Kidney (tissue), 13 donors: ENCODE measurements at regions not wholly inside any gene's neighbourhood (a gene's known extent, or its start where the extent isn't known, plus 50 kb on each side); places are given as distances from the start of the nearest gene placed in this dataset.
A peak's percentile ranks its signal among the peaks of the same experiment; 100 is the strongest.

Source experiments
- DNase-seq, 5 donors: peaks; one replicate each; pipeline ENCODE4 v3.0.0-alpha.2; 2013 to 2020
- FAIRE-seq: peaks from 2 replicates; lab custom pipeline; 2012; peaks lifted over from hg19 to GRCh38; lab: Jason Lieb, UNC
- H3K27ac ChIP-seq, 2 donors: one replicate each; pipeline ENCODE4 v1.7.0; 2013; ENCODE audit warnings: low read depth in 2 of 2, low read length in 2 of 2, inconsistent platforms in 1 of 2
- H3K27me3 ChIP-seq: one replicate; pipeline ENCODE4 v1.7.1; 2013; ENCODE audit warnings: low read length, inconsistent platforms; ENCODE audit not compliant: control insufficient read depth, insufficient read depth
- H3K36me3 ChIP-seq, 3 donors: one replicate each; pipeline versions ENCODE4 v1.7.0 to v1.7.1; 2013; ENCODE audit warnings: low read length in 3 of 3, control low read depth in 1 of 3, inconsistent platforms in 1 of 3; ENCODE audit not compliant: insufficient read depth in 3 of 3, control insufficient read depth in 2 of 3
- H3K4me1 ChIP-seq, 3 donors: one replicate each; pipeline versions ENCODE4 v1.7.0 to v1.7.1; 2013; ENCODE audit warnings: low read length in 3 of 3, inconsistent platforms in 1 of 3, low read depth in 1 of 3; ENCODE audit not compliant: control insufficient read depth in 2 of 3, insufficient read depth in 2 of 3
- H3K4me3 ChIP-seq, 3 donors: one replicate each; pipeline versions ENCODE4 v1.7.0 to v1.8.1; 2013; ENCODE audit warnings: low read length in 3 of 3, control low read depth in 1 of 3, inconsistent platforms in 1 of 3
- H3K9ac ChIP-seq, 3 donors: one replicate each; pipeline versions ENCODE4 v1.7.0 to v1.7.1; 2013; ENCODE audit warnings: low read length in 3 of 3, control low read depth in 1 of 3, inconsistent platforms in 1 of 3
- H3K9me3 ChIP-seq, 3 donors: one replicate each; pipeline versions ENCODE4 v1.7.0 to v1.7.1; 2013; ENCODE audit warnings: low read length in 3 of 3, control low read depth in 1 of 3, inconsistent platforms in 1 of 3; ENCODE audit not compliant: control insufficient read depth in 2 of 3, insufficient read depth in 1 of 3
- intact Hi-C: fragments of 100-400 bp; cut with DNase I; formaldehyde crosslinking; loops from one replicate; pipeline ENCODE4 v1.11.1; 2022
- TF ChIP-seq, protein P1 (sequence below): IDR thresholded peaks from 3 replicates; pipeline ENCODE4 v1.5.1; 2012; ENCODE audit warnings: mild to moderate bottlenecking, moderate library complexity, borderline replicate concordance; ENCODE audit not compliant: insufficient read depth; ENCODE audit errors: extremely low read depth
- donor health status: control.
- donor health status: control.
- donor health status: control.
- donor health status: control.
- donor health status: control.
- donor health status: DM: yes; HTN: yes; CAD: no.
- donor health status: Normal renal cell carcinoma (clear cell type).

DNA sequence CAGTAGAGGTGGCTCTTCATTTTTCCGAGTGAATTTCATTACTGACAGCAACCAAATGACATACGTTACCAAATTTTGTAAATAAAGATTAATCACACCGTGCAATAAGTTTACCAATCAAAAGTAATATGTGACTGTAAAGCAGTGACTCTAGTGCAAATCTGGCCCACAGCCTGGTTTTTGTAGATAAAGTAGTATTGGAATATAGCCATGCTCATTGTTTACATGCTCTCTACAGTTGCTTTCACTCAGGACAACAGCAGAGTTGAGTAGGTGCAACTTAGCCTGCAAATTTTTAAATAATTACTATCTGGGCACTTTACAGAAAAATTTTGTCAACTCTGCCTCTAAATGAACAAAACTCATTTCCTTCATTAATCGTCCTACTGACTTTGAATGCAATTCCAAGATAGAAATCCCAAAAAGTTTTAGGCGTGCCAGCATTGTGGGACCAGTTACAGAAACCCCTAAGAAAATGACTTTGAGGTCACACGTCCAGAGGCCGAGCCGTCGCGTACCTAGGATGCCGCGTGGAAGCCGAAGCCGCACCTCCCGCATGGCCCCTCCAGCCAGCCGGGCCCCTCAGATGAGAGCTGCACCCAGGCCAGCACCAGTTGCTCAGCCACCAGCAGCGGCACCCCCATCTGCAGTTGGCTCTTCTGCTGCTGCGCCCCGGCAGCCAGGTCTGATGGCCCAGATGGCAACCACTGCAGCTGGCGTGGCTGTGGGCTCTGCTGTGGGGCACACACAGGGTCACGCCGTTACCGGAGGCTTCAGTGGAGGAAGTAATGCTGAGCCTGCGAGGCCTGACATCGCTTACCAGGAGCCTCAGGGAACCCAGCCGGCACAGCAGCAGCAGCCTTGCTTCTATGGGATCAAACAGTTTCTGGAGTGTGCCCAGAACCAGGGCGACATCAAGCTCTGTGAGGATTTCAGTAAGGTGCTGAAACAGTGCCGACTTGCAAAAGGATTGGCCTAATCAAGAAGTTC is 180.7 kb upstream of the TLE4 start:
- DNase-seq = peak in 3 of 5 donors; percentile 30 to 53 (median 37)
- Histone ChIP-seq H3K4me1 (no peaks in the 10 kb centered on the region), H3K4me3 (no peak overlapping the region), H3K27ac (no peak overlapping the region), H3K27me3 (no peaks in the 10 kb centered on the region), H3K9ac (no peak overlapping the region), H3K36me3 (no peaks in the 10 kb centered on the region), H3K9me3 (no peaks in the 10 kb centered on the region)
- TF ChIP-seq, protein P1, sequence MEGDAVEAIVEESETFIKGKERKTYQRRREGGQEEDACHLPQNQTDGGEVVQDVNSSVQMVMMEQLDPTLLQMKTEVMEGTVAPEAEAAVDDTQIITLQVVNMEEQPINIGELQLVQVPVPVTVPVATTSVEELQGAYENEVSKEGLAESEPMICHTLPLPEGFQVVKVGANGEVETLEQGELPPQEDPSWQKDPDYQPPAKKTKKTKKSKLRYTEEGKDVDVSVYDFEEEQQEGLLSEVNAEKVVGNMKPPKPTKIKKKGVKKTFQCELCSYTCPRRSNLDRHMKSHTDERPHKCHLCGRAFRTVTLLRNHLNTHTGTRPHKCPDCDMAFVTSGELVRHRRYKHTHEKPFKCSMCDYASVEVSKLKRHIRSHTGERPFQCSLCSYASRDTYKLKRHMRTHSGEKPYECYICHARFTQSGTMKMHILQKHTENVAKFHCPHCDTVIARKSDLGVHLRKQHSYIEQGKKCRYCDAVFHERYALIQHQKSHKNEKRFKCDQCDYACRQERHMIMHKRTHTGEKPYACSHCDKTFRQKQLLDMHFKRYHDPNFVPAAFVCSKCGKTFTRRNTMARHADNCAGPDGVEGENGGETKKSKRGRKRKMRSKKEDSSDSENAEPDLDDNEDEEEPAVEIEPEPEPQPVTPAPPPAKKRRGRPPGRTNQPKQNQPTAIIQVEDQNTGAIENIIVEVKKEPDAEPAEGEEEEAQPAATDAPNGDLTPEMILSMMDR = no peak
- FAIRE-seq = no peak
- intact Hi-C loops = no loop called here

DNA sequence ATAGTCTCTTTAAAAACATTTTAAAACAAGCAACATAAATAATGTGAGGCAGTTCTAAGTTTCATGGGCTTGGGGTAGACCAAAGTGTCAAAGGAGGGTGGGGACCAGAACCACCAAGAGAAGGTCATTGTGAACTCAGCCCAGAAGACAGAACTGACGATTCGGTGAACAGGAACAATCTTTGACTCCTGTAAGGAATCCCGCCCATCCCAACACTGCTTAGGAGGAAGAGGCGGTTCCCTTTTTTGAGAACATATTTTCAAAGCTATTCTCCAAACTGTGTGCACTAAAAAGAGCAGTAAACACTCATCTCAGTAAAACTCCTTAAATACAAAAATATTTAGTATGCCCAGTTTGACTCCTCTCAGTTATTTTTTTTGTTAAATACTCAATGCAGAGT is 176.5 kb upstream of the TLE4 start:
- no peak overlapping the region for H3K4me3 ChIP-seq
- H3K27me3 ChIP-seq = no peaks in the 10 kb centered on the region
- TF ChIP-seq, protein P1 = no peak
- H3K4me1 ChIP-seq = no peaks in the 10 kb centered on the region
- no peak for FAIRE-seq
- intact Hi-C loops = no loop called here
- no peak overlapping the region for H3K27ac ChIP-seq
- no peak for DNase-seq
- no peaks in the 10 kb centered on the region for H3K9me3 ChIP-seq
- no peak overlapping the region for H3K9ac ChIP-seq
- H3K36me3 ChIP-seq = no peaks in the 10 kb centered on the region

DNA sequence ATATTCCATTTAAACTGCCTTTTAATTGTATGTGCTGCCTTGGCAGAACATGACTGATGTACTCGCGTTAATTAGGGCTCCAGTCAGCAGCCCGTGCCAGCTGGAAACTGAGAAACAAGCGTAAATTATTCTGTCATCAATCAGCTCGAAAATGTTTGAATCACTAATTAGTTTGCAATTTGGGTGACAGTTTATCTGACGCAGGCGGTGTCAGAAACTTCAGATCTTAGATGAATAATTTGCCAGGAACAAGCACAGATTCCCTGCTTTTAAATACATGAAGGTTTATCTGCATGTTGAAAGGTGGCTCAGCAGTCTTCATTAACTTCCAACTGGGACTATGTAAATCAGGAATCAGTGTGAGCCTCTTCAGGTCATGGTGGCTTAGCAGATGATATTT is 176.0 kb upstream of the TLE4 start:
- peak in 2 of 5 donors; percentile 3 to 14 for DNase-seq
- H3K9ac ChIP-seq = no peak overlapping the region
- H3K4me1 ChIP-seq = no peaks in the 10 kb centered on the region
- H3K9me3 ChIP-seq = no peaks in the 10 kb centered on the region
- intact Hi-C loops = no loop called here
- H3K27me3 ChIP-seq = no peaks in the 10 kb centered on the region
- no peak overlapping the region for H3K27ac ChIP-seq
- TF ChIP-seq, protein P1 = no peak
- no peak for FAIRE-seq
- no peaks in the 10 kb centered on the region for H3K36me3 ChIP-seq
- no peak overlapping the region for H3K4me3 ChIP-seq
